NT2/D1 (cell line): ENCODE measurements at regions not wholly inside any gene's neighbourhood (a gene's known extent, or its start where the extent isn't known, plus 50 kb on each side); places are given as distances from the start of the nearest gene placed in this dataset.

ENCODE experiments used
- YY1 ChIP-seq: IDR thresholded peaks from 2 replicates; pipeline ENCODE4 v1.6.1; 2011; ENCODE audit not compliant: insufficient read length, insufficient read depth
- ZNF274 ChIP-seq: IDR thresholded peaks from 2 replicates; pipeline ENCODE4 v1.6.1; 2011; ENCODE audit warnings: mild to moderate bottlenecking, low read depth, low read length

DNA sequence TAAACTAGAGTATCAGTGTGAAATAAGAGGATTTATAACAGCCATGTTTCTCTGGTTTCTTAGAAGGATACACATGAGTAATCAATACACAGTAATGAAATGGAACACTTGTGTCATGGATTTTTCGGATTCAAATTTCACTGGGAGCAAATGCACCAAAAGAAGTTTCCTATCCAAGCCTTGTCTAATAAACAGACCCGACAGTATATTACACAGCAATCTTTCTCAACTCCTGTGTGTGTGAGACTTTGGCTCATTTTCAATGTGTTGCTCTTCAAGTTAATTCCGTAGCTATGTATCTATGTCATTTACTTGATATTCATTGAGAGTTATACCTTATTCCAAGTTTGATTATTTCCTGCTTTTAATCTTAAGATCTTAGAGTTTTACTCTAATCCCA is 930.2 kb downstream of the MAT2B start:
- TF ChIP-seq YY1 = no peak
- TF ChIP-seq ZNF274 = no peak
